Trophoblast cell (in vitro differentiated cells and primary cell): ENCODE measurements at regions not wholly inside any gene's neighbourhood (a gene's known extent, or its start where the extent isn't known, plus 50 kb on each side); places are given as distances from the start of the nearest gene placed in this dataset.

Experiments used
- DNase-seq, 2 donors: peaks; one replicate each; pipeline ENCODE4 v3.0.0-alpha.2; 2016
- H2AFZ ChIP-seq: 2 replicates; pipeline ENCODE4 v1.6.1; 2013; ENCODE audit warnings: low read length, moderate library complexity, mild to moderate bottlenecking; ENCODE audit not compliant: insufficient read depth, poor library complexity
- H2AK5ac ChIP-seq: 2 replicates; pipeline ENCODE4 v1.6.1; 2013; ENCODE audit warnings: mild to moderate bottlenecking, low read length
- H2BK120ac ChIP-seq: 2 replicates; pipeline ENCODE4 v1.6.1; 2013; ENCODE audit warnings: low read length, mild to moderate bottlenecking, moderate library complexity; ENCODE audit not compliant: insufficient read depth, poor library complexity
- H2BK12ac ChIP-seq: 2 replicates; pipeline ENCODE4 v1.6.1; 2013; ENCODE audit warnings: mild to moderate bottlenecking, low read length, moderate library complexity
- H2BK5ac ChIP-seq: 2 replicates; pipeline ENCODE4 v1.6.1; 2013; ENCODE audit warnings: low read length, low read depth, moderate library complexity, mild to moderate bottlenecking; ENCODE audit not compliant: poor library complexity
- H3K14ac ChIP-seq: 2 replicates; pipeline ENCODE4 v1.6.1; 2013; ENCODE audit warnings: mild to moderate bottlenecking, low read length
- H3K18ac ChIP-seq: 2 replicates; pipeline ENCODE4 v1.6.1; 2013; ENCODE audit warnings: mild to moderate bottlenecking, low read length
- H3K23ac ChIP-seq: 2 replicates; pipeline ENCODE4 v1.6.1; 2013; ENCODE audit warnings: low read length
- H3K27ac ChIP-seq: 2 replicates; pipeline ENCODE4 v1.5.1; 2013; ENCODE audit warnings: low read depth, mild to moderate bottlenecking, inconsistent platforms, low read length, moderate library complexity
- H3K27me3 ChIP-seq: 2 replicates; pipeline ENCODE4 v1.6.1; 2013; ENCODE audit warnings: inconsistent platforms, mild to moderate bottlenecking, low read length, moderate library complexity; ENCODE audit not compliant: insufficient read depth
- H3K36me3 ChIP-seq, 2 experiments: 1 replicate in 1 of 2; 2 replicates in 1 of 2; pipeline ENCODE4 v1.6.1; 2013; ENCODE audit warnings: low read length in 2 of 2, mild to moderate bottlenecking in 2 of 2, moderate library complexity in 1 of 2; ENCODE audit not compliant: insufficient read depth in 2 of 2, control insufficient read depth in 1 of 2
- H3K4ac ChIP-seq: 2 replicates; pipeline ENCODE4 v1.6.1; 2013; ENCODE audit warnings: low read depth, mild to moderate bottlenecking, low read length, moderate library complexity
- H3K4me1 ChIP-seq, 2 experiments: 1 replicate in 1 of 2; 2 replicates in 1 of 2; pipeline ENCODE4 v1.6.1; 2013; ENCODE audit warnings: low read length in 2 of 2, mild to moderate bottlenecking in 2 of 2, moderate library complexity in 1 of 2; ENCODE audit not compliant: insufficient read depth in 2 of 2, control insufficient read depth in 1 of 2
- H3K4me2 ChIP-seq: 2 replicates; pipeline ENCODE4 v1.6.1; 2013; ENCODE audit warnings: inconsistent platforms, mild to moderate bottlenecking, low read length, moderate library complexity
- H3K4me3 ChIP-seq: 2 replicates; pipeline ENCODE4 v1.5.1; 2013; ENCODE audit warnings: mild to moderate bottlenecking, low read depth, low read length, inconsistent platforms
- H3K79me1 ChIP-seq: one replicate; pipeline ENCODE4 v1.6.1; 2013; ENCODE audit warnings: low read length
- H3K79me2 ChIP-seq: 2 replicates; pipeline ENCODE4 v1.6.1; 2013; ENCODE audit warnings: low read length, mild to moderate bottlenecking; ENCODE audit not compliant: control insufficient read depth, insufficient read depth, poor library complexity
- H3K9ac ChIP-seq: 2 replicates; pipeline ENCODE4 v1.6.1; 2013; ENCODE audit warnings: mild to moderate bottlenecking, low read length
- H3K9me3 ChIP-seq: 2 replicates; pipeline ENCODE4 v1.6.1; 2013; ENCODE audit warnings: low read depth, mild to moderate bottlenecking, control low read depth, inconsistent platforms, low read length; ENCODE audit not compliant: insufficient read depth
- H4K12ac ChIP-seq: 2 replicates; pipeline ENCODE4 v1.6.1; 2013; ENCODE audit warnings: low read depth, mild to moderate bottlenecking, low read length, moderate library complexity
- H4K8ac ChIP-seq: 2 replicates; pipeline ENCODE4 v1.6.1; 2013; ENCODE audit warnings: low read depth, mild to moderate bottlenecking, low read length, moderate library complexity
- H4K91ac ChIP-seq: one replicate; pipeline ENCODE4 v1.6.1; 2013; ENCODE audit warnings: low read depth, mild to moderate bottlenecking, low read length, moderate library complexity
- WGBS: extraction: QIAGEN DNeasy Blood & Tissue Kit; methylation state at CpG from one replicate; pipeline ENCODE4 v1.1.7; 2013; ENCODE audit warnings: missing lambda C conversion rate; ENCODE audit not compliant: insufficient read length, insufficient coverage; ENCODE audit errors: extremely low coverage; 5-methylcytosine and 5-hydroxymethylcytosine counted together

DNA sequence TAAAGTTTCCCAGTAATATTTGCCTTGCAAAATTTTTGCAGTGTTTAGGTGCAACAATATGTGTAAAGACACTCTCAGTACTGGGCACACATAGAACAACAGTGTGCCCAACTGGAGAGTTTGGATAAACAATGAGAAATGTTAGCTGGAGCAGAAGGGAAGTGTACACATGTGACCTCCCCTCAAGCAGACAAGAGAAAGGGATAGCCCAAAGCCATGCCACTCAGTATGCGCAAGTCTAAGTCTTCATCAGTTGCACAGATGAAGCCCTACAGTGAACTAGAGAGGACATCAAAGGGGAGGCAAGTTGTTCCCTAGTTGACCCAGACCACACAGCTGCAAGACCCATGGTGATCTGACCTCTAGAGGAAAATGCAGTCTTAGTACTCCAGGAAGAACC, 97.9 kb upstream of the CDH11 start:
- Histone ChIP-seq H3K23ac (no peak overlapping the region), H3K27ac (no peak overlapping the region), H3K27me3 (no peaks in the 10 kb centered on the region), H3K4me2 (no peak overlapping the region), H2BK120ac (no peak overlapping the region), H3K79me2 (no peaks in the 10 kb centered on the region), H3K14ac (no peak overlapping the region), H3K9me3 (no peaks in the 10 kb centered on the region), H2BK5ac (no peak overlapping the region), H2AK5ac (no peak overlapping the region), H2BK12ac (no peak overlapping the region), H3K4me1 (no peaks in the 10 kb centered on the region), H2AFZ (no peak overlapping the region), H3K79me1 (no peaks in the 10 kb centered on the region), H4K8ac (no peak overlapping the region), H3K4me3 (no peak overlapping the region), H4K91ac (no peak overlapping the region), H3K36me3 (no peaks in the 10 kb centered on the region), H4K12ac (no peak overlapping the region), H3K9ac (no peak overlapping the region), H3K4ac (no peak overlapping the region), H3K18ac (no peak overlapping the region)
- DNase-seq: no peak
- WGBS: no CpG with 5 or more reads among the region's 1 CpG

DNA sequence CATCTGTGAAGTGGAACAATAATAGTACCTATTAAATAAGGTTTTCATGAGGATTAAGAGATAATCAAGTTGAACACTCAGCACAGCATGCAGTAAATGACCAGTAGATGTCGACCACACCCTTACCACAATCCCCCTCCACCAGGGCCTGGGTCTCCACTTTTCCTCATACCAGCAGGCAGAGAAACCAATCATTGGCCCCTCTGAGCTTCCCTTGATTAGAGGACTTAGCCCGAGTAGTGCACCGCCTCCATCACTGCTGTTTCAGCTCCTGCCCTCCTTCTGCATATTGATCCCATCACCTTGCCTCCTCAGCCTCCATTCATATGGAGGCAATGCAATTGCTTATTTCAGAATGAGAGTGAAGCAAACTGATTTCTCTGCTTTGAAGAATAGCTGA, 96.5 kb upstream of the CDH11 start:
- no peaks in the 10 kb centered on the region for H3K36me3 ChIP-seq
- no peak overlapping the region for H4K12ac ChIP-seq
- H3K4me1 ChIP-seq: no peaks in the 10 kb centered on the region
- no peak overlapping the region for H3K23ac ChIP-seq
- H3K14ac ChIP-seq: no peak overlapping the region
- H3K27ac ChIP-seq: no peak overlapping the region
- no peak overlapping the region for H3K18ac ChIP-seq
- no peak overlapping the region for H3K9ac ChIP-seq
- H3K9me3 ChIP-seq: no peaks in the 10 kb centered on the region
- H2BK5ac ChIP-seq: no peak overlapping the region
- no peak overlapping the region for H3K4ac ChIP-seq
- H3K79me1 ChIP-seq: no peaks in the 10 kb centered on the region
- H2BK120ac ChIP-seq: no peak overlapping the region
- no peak overlapping the region for H2AFZ ChIP-seq
- H3K4me2 ChIP-seq: no peak overlapping the region
- H4K91ac ChIP-seq: no peak overlapping the region
- WGBS: no CpG with 5 or more reads among the region's 3 CpGs
- H3K27me3 ChIP-seq: no peaks in the 10 kb centered on the region
- no peak overlapping the region for H2BK12ac ChIP-seq
- no peak overlapping the region for H3K4me3 ChIP-seq
- H4K8ac ChIP-seq: no peak overlapping the region
- no peak overlapping the region for H2AK5ac ChIP-seq
- no peak for DNase-seq
- no peaks in the 10 kb centered on the region for H3K79me2 ChIP-seq

DNA sequence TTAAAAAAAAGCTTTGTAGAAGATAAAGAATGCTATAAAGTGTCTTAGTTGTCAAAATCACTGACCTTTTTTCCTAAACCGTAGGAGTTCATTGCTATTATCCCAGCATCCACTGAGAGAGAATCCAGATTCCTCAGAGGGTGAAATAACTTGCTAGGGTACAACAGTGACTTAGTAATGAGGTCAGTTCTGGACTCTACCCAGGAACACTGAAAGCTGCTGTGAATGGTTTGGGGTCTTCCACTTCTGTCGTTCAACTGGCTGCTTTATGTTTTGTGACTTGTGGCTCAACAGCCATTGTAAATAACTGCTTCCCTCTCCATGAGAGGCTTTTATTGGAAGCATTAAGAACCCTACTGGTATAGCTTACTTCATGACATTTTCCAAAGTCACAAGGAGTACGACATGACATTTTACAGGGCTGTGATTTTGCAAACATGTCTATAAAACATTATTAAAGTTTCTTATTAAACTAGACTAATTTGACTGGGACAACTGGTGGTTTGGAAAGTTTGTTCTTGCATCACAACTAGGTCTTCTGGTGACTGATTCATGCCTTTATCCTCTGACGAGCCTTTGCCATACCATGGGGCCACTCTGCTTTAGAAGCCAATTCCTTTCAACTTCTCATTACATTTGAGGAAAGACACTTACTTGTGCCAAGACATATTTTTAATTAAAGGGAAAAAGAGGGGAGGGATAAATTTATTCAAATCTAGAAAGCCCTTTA, 92.2 kb upstream of the CDH11 start:
- Histone ChIP-seq H2BK120ac (no peak overlapping the region), H2AK5ac (no peak overlapping the region), H2AFZ (no peak overlapping the region), H3K9me3 (no peaks in the 10 kb centered on the region), H3K4me3 (no peak overlapping the region), H2BK12ac (no peak overlapping the region), H3K18ac (no peak overlapping the region), H3K4ac (no peak overlapping the region), H3K23ac (no peak overlapping the region), H3K4me2 (no peak overlapping the region), H4K91ac (no peak overlapping the region), H2BK5ac (no peak overlapping the region), H4K12ac (no peak overlapping the region), H3K9ac (no peak overlapping the region), H3K27ac (no peak overlapping the region), H3K36me3 (no peaks in the 10 kb centered on the region), H3K79me2 (no peaks in the 10 kb centered on the region), H4K8ac (no peak overlapping the region), H3K79me1 (no peaks in the 10 kb centered on the region), H3K14ac (no peak overlapping the region), H3K4me1 (no peaks in the 10 kb centered on the region), H3K27me3 (no peaks in the 10 kb centered on the region)
- DNase-seq: no peak
- WGBS: no CpG with 5 or more reads among the region's 4 CpGs

DNA sequence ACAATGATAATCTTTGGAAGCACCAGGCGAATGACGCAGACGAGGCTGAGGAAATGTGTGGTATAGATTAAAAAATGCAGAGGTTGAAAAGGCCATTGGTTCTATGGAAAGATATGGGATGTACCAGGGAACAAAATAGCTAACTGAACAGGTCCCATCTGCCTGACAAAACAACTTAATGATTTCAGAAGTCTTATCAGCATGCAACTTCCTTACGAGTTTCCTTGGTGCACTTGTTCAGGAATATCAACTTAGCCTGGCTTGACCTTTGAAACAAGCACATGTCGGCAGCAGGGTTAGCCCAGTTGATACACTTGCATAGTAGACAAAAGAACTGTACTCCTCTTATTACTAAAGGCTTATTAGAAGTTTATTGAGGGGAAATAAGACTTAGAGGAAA, 90.9 kb upstream of the CDH11 start:
- Histone ChIP-seq H3K4me1 (no peaks in the 10 kb centered on the region), H3K4me3 (no peak overlapping the region), H3K27me3 (no peaks in the 10 kb centered on the region), H3K9ac (no peak overlapping the region), H3K79me2 (no peaks in the 10 kb centered on the region), H4K12ac (no peak overlapping the region), H3K27ac (no peak overlapping the region), H2BK12ac (no peak overlapping the region), H3K36me3 (no peaks in the 10 kb centered on the region), H2AK5ac (no peak overlapping the region), H4K91ac (no peak overlapping the region), H3K4ac (no peak overlapping the region), H3K18ac (no peak overlapping the region), H4K8ac (no peak overlapping the region), H3K79me1 (no peaks in the 10 kb centered on the region), H3K23ac (no peak overlapping the region), H2AFZ (no peak overlapping the region), H3K14ac (no peak overlapping the region), H2BK5ac (no peak overlapping the region), H3K4me2 (no peak overlapping the region), H3K9me3 (no peaks in the 10 kb centered on the region), H2BK120ac (no peak overlapping the region)
- no peak for DNase-seq
- WGBS: no CpG with 5 or more reads among the region's 5 CpGs
